ENCODE measurements at regions not wholly inside any gene's neighbourhood (a gene's known extent, or its start where the extent isn't known, plus 50 kb on each side); places are given as distances from the start of the nearest gene placed in this dataset.

DNA sequence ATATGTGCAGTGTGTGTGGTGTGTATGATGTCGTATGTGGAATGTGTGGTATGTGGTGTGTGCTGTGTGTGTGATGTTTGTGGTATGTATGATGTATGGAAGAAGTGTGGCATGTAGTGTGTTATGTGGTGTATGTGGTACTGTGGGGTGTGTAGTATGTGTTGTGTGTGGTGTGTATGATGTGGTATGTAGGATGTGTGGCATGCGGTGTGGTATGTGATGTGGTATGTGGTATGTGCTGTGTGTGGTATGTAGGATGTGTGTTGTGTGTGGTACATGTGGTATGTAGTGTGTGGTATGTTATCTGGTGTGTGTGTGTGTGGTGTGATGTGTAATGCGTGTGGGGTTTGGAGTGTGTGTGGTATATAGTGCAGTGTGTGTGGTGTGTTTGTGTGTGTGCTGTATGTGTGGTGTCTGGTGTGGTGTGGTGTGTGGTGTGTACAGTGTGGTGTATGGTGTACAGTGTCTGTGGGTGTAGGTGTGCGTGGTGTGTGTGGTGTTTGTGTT lies 129.6 kb downstream of the ATP6V0E2 start (continued):
- TF ChIP-seq, protein P1, sequence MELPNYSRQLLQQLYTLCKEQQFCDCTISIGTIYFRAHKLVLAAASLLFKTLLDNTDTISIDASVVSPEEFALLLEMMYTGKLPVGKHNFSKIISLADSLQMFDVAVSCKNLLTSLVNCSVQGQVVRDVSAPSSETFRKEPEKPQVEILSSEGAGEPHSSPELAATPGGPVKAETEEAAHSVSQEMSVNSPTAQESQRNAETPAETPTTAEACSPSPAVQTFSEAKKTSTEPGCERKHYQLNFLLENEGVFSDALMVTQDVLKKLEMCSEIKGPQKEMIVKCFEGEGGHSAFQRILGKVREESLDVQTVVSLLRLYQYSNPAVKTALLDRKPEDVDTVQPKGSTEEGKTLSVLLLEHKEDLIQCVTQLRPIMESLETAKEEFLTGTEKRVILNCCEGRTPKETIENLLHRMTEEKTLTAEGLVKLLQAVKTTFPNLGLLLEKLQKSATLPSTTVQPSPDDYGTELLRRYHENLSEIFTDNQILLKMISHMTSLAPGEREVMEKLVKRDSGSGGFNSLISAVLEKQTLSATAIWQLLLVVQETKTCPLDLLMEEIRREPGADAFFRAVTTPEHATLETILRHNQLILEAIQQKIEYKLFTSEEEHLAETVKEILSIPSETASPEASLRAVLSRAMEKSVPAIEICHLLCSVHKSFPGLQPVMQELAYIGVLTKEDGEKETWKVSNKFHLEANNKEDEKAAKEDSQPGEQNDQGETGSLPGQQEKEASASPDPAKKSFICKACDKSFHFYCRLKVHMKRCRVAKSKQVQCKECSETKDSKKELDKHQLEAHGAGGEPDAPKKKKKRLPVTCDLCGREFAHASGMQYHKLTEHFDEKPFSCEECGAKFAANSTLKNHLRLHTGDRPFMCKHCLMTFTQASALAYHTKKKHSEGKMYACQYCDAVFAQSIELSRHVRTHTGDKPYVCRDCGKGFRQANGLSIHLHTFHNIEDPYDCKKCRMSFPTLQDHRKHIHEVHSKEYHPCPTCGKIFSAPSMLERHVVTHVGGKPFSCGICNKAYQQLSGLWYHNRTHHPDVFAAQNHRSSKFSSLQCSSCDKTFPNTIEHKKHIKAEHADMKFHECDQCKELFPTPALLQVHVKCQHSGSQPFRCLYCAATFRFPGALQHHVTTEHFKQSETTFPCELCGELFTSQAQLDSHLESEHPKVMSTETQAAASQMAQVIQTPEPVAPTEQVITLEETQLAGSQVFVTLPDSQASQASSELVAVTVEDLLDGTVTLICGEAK (IDR thresholded peaks at IDR 0.05) = 0 out of 2 replicates have a peak, but pooled peaks have one; percentile 18
- TF ChIP-seq, protein P1 (CRISPR knock-in tag; IDR thresholded peaks at IDR 0.05) = no peak
- TF ChIP-seq FOXK2 (IDR thresholded peaks at IDR 0.05) (no peak), DNMT3B (CRISPR knock-in tag; conservative IDR thresholded peaks at IDR 0.05) (no peak), TRIM22 (IDR thresholded peaks at IDR 0.05) (peak; percentile 91; the same call in 1 of the 2 replicates), FOXP1 (IDR thresholded peaks at IDR 0.05) (peak; percentile 47), FOXP1 (CRISPR knock-in tag; IDR thresholded peaks at IDR 0.05) (no peak), PHB2 (IDR thresholded peaks at IDR 0.05; ENCODE audit: partially characterized antibody) (peak; percentile 71), ETS1 (CRISPR knock-in tag; IDR thresholded peaks at IDR 0.05) (no peak), ATF7 (IDR thresholded peaks at IDR 0.05) (peak; percentile 50), ATF7 (CRISPR knock-in tag; IDR thresholded peaks at IDR 0.05) (no peak)
- TF ChIP-seq, protein P2, sequence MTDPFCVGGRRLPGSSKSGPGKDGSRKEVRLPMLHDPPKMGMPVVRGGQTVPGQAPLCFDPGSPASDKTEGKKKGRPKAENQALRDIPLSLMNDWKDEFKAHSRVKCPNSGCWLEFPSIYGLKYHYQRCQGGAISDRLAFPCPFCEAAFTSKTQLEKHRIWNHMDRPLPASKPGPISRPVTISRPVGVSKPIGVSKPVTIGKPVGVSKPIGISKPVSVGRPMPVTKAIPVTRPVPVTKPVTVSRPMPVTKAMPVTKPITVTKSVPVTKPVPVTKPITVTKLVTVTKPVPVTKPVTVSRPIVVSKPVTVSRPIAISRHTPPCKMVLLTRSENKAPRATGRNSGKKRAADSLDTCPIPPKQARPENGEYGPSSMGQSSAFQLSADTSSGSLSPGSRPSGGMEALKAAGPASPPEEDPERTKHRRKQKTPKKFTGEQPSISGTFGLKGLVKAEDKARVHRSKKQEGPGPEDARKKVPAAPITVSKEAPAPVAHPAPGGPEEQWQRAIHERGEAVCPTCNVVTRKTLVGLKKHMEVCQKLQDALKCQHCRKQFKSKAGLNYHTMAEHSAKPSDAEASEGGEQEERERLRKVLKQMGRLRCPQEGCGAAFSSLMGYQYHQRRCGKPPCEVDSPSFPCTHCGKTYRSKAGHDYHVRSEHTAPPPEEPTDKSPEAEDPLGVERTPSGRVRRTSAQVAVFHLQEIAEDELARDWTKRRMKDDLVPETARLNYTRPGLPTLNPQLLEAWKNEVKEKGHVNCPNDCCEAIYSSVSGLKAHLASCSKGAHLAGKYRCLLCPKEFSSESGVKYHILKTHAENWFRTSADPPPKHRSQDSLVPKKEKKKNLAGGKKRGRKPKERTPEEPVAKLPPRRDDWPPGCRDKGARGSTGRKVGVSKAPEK (CRISPR knock-in tag; IDR thresholded peaks at IDR 0.05; ENCODE audit: borderline replicate concordance) = no peak
- TF ChIP-seq, protein P3, sequence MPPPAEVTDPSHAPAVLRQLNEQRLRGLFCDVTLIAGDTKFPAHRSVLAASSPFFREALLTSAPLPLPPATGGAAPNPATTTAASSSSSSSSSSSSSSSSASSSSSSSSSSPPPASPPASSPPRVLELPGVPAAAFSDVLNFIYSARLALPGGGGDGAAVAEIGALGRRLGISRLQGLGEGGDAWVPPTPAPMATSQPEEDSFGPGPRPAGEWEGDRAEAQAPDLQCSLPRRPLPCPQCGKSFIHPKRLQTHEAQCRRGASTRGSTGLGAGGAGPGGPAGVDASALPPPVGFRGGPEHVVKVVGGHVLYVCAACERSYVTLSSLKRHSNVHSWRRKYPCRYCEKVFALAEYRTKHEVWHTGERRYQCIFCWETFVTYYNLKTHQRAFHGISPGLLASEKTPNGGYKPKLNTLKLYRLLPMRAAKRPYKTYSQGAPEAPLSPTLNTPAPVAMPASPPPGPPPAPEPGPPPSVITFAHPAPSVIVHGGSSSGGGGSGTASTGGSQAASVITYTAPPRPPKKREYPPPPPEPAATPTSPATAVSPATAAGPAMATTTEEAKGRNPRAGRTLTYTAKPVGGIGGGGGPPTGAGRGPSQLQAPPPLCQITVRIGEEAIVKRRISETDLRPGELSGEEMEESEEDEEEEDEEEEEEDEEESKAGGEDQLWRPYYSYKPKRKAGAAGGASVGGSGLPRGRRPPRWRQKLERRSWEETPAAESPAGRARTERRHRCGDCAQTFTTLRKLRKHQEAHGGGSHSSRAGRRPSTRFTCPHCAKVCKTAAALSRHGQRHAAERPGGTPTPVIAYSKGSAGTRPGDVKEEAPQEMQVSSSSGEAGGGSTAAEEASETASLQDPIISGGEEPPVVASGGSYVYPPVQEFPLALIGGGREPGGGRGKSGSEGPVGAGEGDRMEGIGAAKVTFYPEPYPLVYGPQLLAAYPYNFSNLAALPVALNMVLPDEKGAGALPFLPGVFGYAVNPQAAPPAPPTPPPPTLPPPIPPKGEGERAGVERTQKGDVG (CRISPR knock-in tag; IDR thresholded peaks at IDR 0.05; ENCODE audit: borderline replicate concordance) = no peak
